SK-N-SH treated with all-trans-retinoic acid at 6 μM for 48 hours (cell line): ENCODE measurements at regions not wholly inside any gene's neighbourhood (a gene's known extent, or its start where the extent isn't known, plus 50 kb on each side); places are given as distances from the start of the nearest gene placed in this dataset.

ENCODE experiments used
- ATAC-seq: fragments of 200-7000 bp; cut with Tn5 transposase; 3 replicates; pipeline ENCODE4 v1.9.1; 2020; ENCODE audit warnings: mild to moderate bottlenecking, moderate library complexity
- ARNTL ChIP-seq: fragments of 450-650 bp; formaldehyde crosslinking; IDR thresholded peaks from 2 replicates; pipeline ENCODE4 v1.5.0; 2020; ENCODE audit warnings: low read depth, mild to moderate bottlenecking, moderate library complexity, borderline replicate concordance
- BACH2 ChIP-seq: fragments of 250-450 bp; sonication (Bioruptor Pico); IDR thresholded peaks from 2 replicates; pipeline ENCODE4 v1.9.0; 2021; ENCODE audit warnings: mild to moderate bottlenecking, borderline replicate concordance
- CSDC2 ChIP-seq: fragments of 250-450 bp; sonication (Bioruptor Pico); IDR thresholded peaks from 2 replicates; pipeline ENCODE4 v1.5.0; 2020; ENCODE audit warnings: mild to moderate bottlenecking, moderate library complexity
- ESRRG ChIP-seq: fragments of 250-450 bp; sonication (Bioruptor Pico); IDR thresholded peaks from 2 replicates; pipeline ENCODE4 v1.6.1; 2021; ENCODE audit warnings: mild to moderate bottlenecking
- ISL1 ChIP-seq: fragments of 250-450 bp; sonication (Bioruptor Pico); IDR thresholded peaks from 2 replicates; pipeline ENCODE4 v2.1.2; 2022; ENCODE audit warnings: mild to moderate bottlenecking, moderate library complexity
- OSR1 ChIP-seq: fragments of 250-450 bp; sonication (Bioruptor Pico); IDR thresholded peaks from 2 replicates; pipeline ENCODE4 v1.8.0; 2022; ENCODE audit warnings: moderate library complexity, mild to moderate bottlenecking, inconsistent platforms
- PPARA ChIP-seq: fragments of 250-450 bp; sonication (Bioruptor Pico); IDR thresholded peaks from 2 replicates; pipeline ENCODE4 v1.5.0; 2020; ENCODE audit warnings: mild to moderate bottlenecking, borderline replicate concordance
- RARB ChIP-seq: fragments of 250-450 bp; sonication (Bioruptor Pico); IDR thresholded peaks from 2 replicates; pipeline ENCODE4 v1.8.0; 2021; ENCODE audit warnings: mild to moderate bottlenecking, moderate library complexity
- SNAI2 ChIP-seq: fragments of 250-450 bp; sonication (Bioruptor Pico); IDR thresholded peaks from 2 replicates; pipeline ENCODE4 v1.5.0; 2020; ENCODE audit warnings: mild to moderate bottlenecking, moderate library complexity
- TCF4 ChIP-seq: fragments of 250-450 bp; sonication (Bioruptor Pico); IDR thresholded peaks from 2 replicates; pipeline ENCODE4 v1.8.0; 2021; ENCODE audit warnings: mild to moderate bottlenecking, moderate library complexity, borderline replicate concordance
- TOX ChIP-seq: fragments of 250-450 bp; sonication (Bioruptor Pico); IDR thresholded peaks from 2 replicates; pipeline ENCODE4 v1.8.0; 2021; ENCODE audit warnings: mild to moderate bottlenecking, moderate library complexity, borderline replicate concordance
- ZC3H10 ChIP-seq: fragments of 250-450 bp; sonication (Bioruptor Pico); IDR thresholded peaks from 2 replicates; pipeline ENCODE4 v1.5.1; 2021; ENCODE audit warnings: mild to moderate bottlenecking, moderate library complexity
- ZFP3 ChIP-seq: fragments of 250-450 bp; sonication (Bioruptor Pico); IDR thresholded peaks from 2 replicates; pipeline ENCODE4 v1.5.0; 2020; ENCODE audit warnings: mild to moderate bottlenecking, moderate library complexity
- ZNF565 ChIP-seq: fragments of 450-650 bp; formaldehyde crosslinking; conservative IDR thresholded peaks from 2 replicates; pipeline ENCODE4 v1.5.0; 2020; ENCODE audit warnings: low read depth, mild to moderate bottlenecking, moderate library complexity
- ZNF70 ChIP-seq: fragments of 450-650 bp; formaldehyde crosslinking; IDR thresholded peaks from 2 replicates; pipeline ENCODE4 v1.5.0; 2020; ENCODE audit warnings: mild to moderate bottlenecking, moderate library complexity
- ZNF8 ChIP-seq: fragments of 450-650 bp; formaldehyde crosslinking; IDR thresholded peaks from 2 replicates; pipeline ENCODE4 v1.5.0; 2020; ENCODE audit warnings: mild to moderate bottlenecking, moderate library complexity
- TF ChIP-seq, protein P1 (sequence below): fragments of 250-450 bp; sonication (Bioruptor Pico); IDR thresholded peaks from 2 replicates; pipeline ENCODE4 v1.5.1; 2021; ENCODE audit warnings: mild to moderate bottlenecking, moderate library complexity
- TF ChIP-seq, protein P2 (sequence below): fragments of 250-450 bp; sonication (Bioruptor Pico); IDR thresholded peaks from 2 replicates; pipeline ENCODE4 v1.8.0; 2020; ENCODE audit warnings: mild to moderate bottlenecking, moderate library complexity, borderline replicate concordance
- TF ChIP-seq, protein P3 (sequence below): fragments of 250-450 bp; sonication (Bioruptor Pico); IDR thresholded peaks from 2 replicates; pipeline ENCODE4 v1.5.0; 2020; ENCODE audit warnings: mild to moderate bottlenecking, moderate library complexity
- TF ChIP-seq, protein P4 (sequence below): fragments of 250-450 bp; sonication (Bioruptor Pico); IDR thresholded peaks from 2 replicates; pipeline ENCODE4 v1.8.0; 2021; ENCODE audit warnings: low read depth, mild to moderate bottlenecking, moderate library complexity, borderline replicate concordance

DNA sequence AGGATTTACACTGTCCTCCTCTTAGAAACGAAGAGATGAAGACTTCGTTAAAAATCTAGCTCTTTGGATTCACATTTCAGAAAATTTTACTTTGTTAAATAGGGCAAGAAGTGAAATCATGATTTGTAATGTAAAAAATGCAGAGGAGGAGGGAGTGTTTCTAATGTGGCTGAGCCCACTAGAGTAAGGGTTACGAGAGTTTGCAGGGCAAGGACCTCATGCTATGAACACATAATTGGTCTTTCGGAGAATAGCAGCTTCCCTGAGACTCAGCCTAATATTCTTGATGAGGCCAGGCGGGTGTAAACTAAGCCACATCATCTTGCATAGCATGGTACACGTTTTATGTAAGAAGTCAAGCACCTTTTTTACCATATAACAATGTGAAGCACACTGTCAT, 191.0 kb upstream of the ADAMTS16 start:
- TF ChIP-seq ZNF8 (no peak), ZC3H10 (CRISPR knock-in tag) (no peak), PPARA (CRISPR knock-in tag) (no peak), RARB (CRISPR knock-in tag) (no peak), SNAI2 (CRISPR knock-in tag) (no peak), ESRRG (CRISPR knock-in tag) (no peak), ARNTL (CRISPR knock-in tag) (no peak), ZNF565 (CRISPR knock-in tag) (no peak), TCF4 (CRISPR knock-in tag) (no peak), ZNF70 (no peak), ZFP3 (CRISPR knock-in tag) (no peak), CSDC2 (CRISPR knock-in tag) (no peak), TOX (no peak), ISL1 (CRISPR knock-in tag) (no peak), OSR1 (CRISPR knock-in tag) (no peak)
- TF ChIP-seq, protein P1, sequence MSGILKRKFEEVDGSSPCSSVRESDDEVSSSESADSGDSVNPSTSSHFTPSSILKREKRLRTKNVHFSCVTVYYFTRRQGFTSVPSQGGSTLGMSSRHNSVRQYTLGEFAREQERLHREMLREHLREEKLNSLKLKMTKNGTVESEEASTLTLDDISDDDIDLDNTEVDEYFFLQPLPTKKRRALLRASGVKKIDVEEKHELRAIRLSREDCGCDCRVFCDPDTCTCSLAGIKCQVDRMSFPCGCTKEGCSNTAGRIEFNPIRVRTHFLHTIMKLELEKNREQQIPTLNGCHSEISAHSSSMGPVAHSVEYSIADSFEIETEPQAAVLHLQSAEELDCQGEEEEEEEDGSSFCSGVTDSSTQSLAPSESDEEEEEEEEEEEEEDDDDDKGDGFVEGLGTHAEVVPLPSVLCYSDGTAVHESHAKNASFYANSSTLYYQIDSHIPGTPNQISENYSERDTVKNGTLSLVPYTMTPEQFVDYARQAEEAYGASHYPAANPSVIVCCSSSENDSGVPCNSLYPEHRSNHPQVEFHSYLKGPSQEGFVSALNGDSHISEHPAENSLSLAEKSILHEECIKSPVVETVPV (CRISPR knock-in tag): no peak
- TF ChIP-seq, protein P2, sequence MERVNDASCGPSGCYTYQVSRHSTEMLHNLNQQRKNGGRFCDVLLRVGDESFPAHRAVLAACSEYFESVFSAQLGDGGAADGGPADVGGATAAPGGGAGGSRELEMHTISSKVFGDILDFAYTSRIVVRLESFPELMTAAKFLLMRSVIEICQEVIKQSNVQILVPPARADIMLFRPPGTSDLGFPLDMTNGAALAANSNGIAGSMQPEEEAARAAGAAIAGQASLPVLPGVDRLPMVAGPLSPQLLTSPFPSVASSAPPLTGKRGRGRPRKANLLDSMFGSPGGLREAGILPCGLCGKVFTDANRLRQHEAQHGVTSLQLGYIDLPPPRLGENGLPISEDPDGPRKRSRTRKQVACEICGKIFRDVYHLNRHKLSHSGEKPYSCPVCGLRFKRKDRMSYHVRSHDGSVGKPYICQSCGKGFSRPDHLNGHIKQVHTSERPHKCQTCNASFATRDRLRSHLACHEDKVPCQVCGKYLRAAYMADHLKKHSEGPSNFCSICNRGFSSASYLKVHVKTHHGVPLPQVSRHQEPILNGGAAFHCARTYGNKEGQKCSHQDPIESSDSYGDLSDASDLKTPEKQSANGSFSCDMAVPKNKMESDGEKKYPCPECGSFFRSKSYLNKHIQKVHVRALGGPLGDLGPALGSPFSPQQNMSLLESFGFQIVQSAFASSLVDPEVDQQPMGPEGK (CRISPR knock-in tag): no peak
- TF ChIP-seq, protein P3, sequence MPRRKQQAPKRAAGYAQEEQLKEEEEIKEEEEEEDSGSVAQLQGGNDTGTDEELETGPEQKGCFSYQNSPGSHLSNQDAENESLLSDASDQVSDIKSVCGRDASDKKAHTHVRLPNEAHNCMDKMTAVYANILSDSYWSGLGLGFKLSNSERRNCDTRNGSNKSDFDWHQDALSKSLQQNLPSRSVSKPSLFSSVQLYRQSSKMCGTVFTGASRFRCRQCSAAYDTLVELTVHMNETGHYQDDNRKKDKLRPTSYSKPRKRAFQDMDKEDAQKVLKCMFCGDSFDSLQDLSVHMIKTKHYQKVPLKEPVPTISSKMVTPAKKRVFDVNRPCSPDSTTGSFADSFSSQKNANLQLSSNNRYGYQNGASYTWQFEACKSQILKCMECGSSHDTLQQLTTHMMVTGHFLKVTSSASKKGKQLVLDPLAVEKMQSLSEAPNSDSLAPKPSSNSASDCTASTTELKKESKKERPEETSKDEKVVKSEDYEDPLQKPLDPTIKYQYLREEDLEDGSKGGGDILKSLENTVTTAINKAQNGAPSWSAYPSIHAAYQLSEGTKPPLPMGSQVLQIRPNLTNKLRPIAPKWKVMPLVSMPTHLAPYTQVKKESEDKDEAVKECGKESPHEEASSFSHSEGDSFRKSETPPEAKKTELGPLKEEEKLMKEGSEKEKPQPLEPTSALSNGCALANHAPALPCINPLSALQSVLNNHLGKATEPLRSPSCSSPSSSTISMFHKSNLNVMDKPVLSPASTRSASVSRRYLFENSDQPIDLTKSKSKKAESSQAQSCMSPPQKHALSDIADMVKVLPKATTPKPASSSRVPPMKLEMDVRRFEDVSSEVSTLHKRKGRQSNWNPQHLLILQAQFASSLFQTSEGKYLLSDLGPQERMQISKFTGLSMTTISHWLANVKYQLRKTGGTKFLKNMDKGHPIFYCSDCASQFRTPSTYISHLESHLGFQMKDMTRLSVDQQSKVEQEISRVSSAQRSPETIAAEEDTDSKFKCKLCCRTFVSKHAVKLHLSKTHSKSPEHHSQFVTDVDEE (CRISPR knock-in tag): no peak
- TF ChIP-seq, protein P4, sequence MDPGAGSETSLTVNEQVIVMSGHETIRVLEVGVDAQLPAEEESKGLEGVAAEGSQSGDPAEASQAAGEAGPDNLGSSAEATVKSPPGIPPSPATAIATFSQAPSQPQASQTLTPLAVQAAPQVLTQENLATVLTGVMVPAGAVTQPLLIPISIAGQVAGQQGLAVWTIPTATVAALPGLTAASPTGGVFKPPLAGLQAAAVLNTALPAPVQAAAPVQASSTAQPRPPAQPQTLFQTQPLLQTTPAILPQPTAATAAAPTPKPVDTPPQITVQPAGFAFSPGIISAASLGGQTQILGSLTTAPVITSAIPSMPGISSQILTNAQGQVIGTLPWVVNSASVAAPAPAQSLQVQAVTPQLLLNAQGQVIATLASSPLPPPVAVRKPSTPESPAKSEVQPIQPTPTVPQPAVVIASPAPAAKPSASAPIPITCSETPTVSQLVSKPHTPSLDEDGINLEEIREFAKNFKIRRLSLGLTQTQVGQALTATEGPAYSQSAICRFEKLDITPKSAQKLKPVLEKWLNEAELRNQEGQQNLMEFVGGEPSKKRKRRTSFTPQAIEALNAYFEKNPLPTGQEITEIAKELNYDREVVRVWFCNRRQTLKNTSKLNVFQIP (CRISPR knock-in tag): no peak
- no peak for ATAC-seq

DNA sequence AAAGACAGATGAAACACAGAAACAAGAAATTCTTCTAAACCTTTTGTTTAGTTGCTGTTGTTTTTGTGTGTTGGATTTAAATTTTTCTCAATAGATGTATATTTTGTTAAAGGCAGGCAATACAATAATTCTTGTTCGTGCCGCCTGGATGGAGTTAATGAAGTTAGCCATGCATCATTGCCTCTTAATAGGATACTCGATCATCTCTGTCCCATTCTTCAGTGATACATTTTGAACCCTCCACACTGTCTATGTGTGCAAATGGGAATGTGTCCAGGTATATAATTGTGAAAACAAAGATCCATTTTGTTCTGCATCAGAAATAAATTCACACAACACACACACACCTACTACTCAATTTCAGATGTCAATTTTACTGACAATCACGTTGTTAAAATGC, 186.6 kb upstream of the ADAMTS16 start:
- no peak for ATAC-seq
- TF ChIP-seq BACH2: no peak
- TF ChIP-seq, protein P2 (CRISPR knock-in tag): no peak
- TF ChIP-seq, protein P4 (CRISPR knock-in tag): no peak
- TF ChIP-seq, protein P1 (CRISPR knock-in tag): no peak
- TF ChIP-seq OSR1 (CRISPR knock-in tag): no peak
- no peak for TF ChIP-seq RARB (CRISPR knock-in tag)
- no peak for TF ChIP-seq ZC3H10 (CRISPR knock-in tag)
- TF ChIP-seq ZNF565 (CRISPR knock-in tag): no peak
